CD4-positive, alpha-beta T cell treated with Interleukin-10 for 1 hour (primary cell): ENCODE measurements at regions not wholly inside any gene's neighbourhood (a gene's known extent, or its start where the extent isn't known, plus 50 kb on each side); places are given as distances from the start of the nearest gene placed in this dataset.
"Not testable (repeated sequence)": the region's sequence is repeated elsewhere in the genome, so short reads cannot be mapped to it uniquely, and the experiment has no call there.

Experiments
- DNase-seq: peaks from one replicate; pipeline ENCODE4 v3.0.0-alpha.2; 2020

DNA sequence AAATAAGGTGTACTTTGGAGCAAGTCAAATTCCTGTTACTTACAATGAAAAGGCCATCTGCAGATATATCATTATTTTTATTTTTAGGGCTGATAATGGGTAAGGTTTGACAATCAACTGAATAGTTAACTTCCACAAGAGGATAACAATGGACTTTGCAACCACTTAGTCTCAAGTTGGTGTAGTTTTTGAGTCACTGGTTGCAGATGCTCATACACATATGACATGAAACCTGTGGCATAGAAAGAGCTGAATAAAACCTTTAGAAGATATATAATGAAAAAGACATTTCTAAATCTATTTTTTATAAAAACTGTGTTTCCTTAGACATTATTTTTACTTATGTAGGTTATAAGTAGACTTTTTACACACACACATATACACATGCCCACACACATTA lies 2110.9 kb downstream of the PCDH7 start:
- no peak for DNase-seq

DNA sequence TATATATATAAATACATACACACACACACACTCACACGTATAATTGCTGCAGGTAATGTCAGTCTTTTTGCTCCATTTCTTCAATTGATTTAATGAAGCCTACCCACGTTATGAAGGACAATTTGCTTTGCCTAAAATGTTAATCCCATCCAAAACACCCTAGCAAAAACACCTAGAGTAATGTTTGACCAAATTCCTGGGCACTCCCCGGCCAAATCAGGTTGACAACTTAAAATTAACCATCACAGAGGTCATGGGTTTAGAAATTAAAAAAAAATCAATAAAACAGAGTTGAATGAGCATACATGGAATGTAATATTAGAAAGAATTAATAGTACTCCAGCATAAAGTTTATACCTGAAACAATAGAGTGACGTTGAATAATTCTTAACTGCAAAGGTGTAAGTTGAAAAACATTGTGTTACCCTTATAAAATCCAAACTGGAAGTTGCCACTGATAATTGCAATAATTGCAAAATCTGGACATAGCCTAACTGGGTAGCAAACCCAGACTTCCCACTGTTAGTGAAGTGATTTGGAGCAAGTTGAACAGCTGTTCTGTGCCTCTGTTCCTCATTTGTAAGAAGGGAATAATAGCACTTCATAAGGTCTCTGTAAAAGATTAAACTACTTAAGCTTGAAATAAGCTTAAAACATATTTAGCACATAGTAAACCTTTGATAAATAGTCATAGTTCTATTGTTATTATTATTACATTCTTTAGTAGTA lies 2120.5 kb downstream of the PCDH7 start:
- no peak for DNase-seq

DNA sequence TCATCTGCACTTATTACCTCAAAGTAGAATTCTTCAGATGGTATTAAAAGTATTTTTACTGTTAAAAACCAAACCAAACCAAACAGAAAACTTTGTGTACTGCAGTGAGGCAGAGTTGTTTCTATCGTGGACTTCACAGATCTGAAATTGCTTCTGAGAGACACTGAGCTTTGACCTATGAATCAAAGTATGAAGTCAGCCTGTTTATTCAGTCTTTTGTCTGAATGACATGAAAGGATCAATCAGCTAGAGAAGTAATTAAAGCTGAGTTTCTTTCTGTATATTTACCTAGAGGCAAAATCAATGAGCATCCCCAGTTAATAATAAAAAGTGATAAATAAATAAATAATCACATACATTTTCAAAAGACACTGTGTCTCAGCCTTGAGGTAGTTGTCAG lies 2121.0 kb downstream of the PCDH7 start:
- no peak for DNase-seq

DNA sequence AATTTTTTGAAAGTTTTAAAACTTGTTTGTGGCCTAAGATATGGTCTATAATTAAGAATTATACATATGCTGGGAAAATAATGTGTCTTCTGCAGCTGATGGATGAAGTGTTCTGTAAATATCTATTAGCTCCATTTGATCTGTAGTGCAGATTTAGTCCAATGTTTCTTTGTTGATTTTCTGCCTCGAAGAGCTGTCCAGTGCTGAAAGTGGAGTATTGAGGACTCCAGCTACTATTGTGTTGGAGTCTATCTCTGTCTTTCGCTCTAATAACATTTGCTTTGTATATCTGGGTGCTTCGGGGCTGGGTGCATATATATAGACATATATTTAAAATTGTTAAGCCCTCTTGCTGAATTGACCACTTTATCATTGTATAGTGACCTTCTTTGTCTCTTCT lies 2127.3 kb downstream of the PCDH7 start:
- no peak for DNase-seq

DNA sequence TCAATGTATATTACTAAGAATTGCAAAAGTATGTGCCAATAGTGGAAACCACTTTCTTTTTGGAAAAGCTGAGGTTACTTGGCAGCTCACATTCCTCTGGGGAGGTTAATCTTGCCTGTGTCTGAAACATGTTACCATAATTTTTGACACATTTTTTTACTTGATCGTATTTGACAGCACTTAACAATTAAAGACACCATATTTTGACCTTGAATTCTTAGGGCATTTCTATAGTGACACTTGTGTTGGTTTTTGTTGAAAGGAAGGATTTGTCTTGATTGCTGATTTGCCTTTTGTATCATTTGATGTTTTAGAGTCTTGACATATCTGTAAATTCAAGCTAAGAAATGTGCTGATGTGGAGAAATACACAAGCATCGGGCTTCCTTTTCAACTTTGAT lies 2135.5 kb downstream of the PCDH7 start:
- no peak for DNase-seq

DNA sequence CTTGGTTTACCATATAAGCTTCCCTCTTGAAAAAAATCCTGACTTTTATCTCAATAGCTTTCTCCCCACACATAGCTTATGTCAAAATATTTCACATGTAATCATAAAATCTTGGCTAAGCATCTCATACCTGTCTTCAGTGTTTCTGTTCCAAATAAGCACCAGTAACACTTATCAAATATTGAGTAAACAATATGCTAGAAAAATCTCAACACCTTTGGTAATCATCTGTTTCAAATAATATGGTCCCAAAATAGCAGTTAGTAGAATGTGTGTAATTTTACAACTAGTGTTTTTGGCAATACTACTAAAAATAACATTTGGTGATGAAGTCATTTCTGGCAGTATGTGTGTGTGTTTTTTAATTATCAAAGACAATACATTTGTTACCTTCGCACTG lies 2138.2 kb downstream of the PCDH7 start:
- DNase-seq = no peak

DNA sequence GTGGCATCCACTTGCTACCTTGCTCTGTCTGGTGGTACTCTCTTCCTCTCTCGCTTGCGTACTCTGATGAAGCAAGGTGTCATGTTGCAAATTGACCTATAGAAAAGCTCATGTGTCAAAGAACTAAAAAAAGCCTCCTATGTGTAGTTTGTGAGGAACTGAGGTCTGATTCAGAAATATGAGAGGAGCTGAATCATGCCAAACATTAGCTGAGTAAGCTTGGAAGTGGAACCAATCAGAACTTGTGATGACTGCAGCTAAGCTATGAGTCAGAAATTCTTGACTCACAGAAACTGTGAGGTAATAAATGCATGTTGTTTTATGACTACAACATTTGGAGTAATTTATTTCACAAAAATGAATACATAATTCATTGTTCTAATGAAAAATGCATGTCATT lies 2138.8 kb downstream of the PCDH7 start:
- DNase-seq = no peak

DNA sequence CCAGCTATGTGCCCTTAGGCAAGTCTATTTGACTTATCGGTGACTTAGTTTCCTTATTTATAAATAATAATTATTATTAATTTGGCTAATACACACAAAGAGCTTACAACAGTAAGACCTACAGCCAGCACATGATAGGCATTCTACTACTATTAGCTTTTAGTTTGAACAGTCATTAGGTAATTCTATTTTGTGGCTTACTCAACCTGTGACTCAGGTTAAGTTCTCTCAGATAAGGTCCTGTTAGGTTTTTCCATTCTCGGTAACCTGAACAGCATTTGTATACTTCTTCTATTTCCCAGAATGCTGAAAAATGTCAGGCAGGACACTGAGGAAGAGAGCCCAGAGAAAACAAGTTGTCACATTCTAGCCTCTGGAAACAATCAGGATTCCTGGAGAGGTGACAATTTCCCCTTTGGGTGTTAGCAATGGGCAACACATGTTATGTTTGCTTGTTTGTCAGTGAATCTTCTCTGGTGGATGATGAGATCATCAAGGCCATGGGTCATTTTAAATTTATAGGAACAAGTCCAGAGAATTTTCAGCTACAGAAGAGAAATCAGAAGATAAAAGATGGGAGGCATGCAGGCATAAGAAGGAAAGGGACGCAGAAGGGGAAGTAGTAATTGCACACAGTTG lies 2144.7 kb downstream of the PCDH7 start:
- no peak for DNase-seq

DNA sequence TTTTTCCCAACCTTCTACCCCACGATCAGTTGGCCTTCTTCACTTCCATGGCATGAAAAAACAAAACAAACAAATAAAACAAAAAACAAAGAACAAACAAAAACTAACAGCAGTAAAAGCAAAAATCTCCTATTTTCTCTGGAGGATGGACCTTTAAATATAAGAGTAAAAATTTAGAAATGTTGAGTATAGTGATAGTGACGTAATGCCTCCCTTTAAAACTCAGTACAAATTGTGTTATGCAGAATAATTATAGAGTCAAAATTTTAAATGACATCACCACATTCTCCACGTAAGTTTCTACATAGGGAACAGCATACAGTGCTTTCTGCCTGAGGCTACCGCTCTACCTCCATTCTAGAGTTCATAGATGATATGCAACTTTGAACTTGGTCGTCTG lies 2156.4 kb downstream of the PCDH7 start:
- DNase-seq = no peak

DNA sequence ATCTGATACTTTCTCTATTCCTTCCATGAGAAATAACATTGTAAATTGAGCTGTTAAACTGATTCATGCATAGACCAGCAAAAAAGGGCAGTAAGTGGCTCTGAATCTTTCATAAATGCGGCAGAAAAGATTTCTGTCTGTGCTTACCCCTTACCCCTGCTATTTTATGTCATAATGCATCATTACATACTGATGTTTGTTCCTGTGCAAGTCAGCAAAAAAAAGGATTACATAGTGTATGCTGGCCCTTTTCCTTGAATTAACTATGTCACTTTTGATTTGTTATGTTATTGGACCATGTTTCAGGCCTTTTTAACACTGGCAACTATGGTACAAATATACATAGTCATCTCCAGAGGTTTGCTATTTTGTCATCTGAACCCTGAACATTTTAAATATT lies 2159.7 kb downstream of the PCDH7 start:
- no peak for DNase-seq

DNA sequence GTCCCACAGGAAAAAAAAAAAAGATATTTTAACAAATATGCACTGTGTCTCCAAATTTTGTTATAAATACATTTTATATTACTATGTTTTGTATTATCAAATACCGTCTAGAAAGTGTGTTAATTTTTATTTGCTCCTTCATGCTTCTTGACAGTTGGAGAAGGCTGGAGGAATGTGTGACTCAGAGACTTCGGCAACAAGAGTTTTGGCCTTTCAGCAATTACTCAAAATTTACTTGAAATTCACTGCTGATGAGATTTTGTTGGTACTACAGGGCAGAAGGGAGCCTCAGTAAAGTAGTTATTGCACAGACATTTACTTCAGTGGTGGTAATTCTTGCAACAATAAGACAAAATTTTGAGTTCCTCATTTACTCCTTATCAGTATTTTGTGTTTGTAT lies 2164.0 kb downstream of the PCDH7 start:
- DNase-seq = no peak

DNA sequence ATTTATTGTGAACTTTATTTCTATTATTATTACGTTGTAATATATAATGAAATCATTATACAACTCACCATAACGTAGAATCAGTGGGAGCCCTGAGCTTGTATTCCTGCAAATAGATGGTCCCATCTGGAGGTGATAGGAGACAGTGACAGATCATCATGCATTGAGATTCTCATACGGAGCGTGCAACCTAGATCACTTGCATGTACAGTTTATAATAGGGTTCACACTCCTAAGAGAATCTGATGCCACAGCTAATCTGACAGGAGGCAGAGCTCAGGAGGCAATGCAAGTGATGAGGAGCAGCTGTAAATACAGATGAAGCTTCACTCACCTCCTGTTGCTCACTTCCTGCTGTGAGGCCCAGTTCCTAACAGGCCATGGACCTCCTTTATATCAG lies 2170.2 kb downstream of the PCDH7 start:
- DNase-seq = no peak

DNA sequence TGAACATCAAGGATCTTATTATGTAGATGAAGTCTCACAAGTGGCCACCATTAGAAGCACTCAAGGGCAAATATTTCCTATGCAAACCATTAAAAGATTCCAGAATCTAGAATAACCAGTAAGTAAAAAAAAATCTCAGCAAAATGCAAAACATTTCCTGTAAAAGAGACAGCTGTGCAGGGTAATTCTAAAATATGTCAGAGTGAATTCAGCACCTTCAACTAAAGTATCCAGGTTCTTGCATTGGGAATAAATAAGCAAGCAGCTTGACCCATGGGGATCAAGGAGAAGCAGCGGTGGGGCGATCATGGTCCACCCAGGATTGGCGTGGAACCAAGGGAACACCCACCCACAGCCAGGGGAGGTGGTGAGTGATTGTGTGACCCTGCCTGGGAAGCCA lies 2188.9 kb downstream of the PCDH7 start:
- no peak for DNase-seq

DNA sequence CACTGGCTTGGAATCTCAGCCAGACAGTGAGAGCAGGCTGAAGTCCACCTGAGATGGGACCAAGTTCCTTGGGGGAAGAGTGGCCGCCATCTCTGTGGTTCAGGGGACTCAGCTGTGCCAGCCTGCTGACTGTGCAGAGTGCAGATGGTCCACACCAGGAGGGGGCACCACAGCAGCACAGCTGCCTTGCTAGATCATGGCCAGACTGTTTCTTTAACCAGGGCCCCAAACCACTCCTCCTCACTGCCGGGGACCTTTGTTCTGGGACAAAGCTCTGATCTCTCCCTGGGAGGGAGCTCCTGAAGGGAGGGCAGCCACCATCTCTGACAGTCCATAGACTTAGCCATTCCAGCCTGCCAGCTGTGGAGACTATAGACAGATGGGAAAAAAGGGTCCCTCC lies 2189.6 kb downstream of the PCDH7 start:
- no peak for DNase-seq

DNA sequence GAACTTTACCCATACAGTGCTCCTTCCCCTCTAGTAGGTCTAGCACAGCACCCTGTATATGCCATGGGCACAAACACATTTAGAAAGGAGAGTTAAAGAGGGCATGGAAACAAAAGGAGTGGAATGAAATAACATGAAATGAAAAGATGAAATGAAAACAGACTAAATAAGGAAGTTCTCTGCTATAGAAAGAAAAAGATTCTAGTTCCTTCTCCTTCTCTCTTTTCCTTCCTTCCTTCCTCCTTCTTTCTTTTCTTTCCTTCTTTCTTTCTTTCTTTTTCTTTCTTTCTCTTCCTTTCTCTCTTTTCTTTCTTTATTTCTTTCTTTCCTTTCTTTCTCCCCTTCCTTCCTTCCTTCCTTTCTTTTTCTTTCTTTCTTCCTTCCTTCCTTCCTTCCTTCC lies 2197.4 kb downstream of the PCDH7 start:
- DNase-seq = no peak

DNA sequence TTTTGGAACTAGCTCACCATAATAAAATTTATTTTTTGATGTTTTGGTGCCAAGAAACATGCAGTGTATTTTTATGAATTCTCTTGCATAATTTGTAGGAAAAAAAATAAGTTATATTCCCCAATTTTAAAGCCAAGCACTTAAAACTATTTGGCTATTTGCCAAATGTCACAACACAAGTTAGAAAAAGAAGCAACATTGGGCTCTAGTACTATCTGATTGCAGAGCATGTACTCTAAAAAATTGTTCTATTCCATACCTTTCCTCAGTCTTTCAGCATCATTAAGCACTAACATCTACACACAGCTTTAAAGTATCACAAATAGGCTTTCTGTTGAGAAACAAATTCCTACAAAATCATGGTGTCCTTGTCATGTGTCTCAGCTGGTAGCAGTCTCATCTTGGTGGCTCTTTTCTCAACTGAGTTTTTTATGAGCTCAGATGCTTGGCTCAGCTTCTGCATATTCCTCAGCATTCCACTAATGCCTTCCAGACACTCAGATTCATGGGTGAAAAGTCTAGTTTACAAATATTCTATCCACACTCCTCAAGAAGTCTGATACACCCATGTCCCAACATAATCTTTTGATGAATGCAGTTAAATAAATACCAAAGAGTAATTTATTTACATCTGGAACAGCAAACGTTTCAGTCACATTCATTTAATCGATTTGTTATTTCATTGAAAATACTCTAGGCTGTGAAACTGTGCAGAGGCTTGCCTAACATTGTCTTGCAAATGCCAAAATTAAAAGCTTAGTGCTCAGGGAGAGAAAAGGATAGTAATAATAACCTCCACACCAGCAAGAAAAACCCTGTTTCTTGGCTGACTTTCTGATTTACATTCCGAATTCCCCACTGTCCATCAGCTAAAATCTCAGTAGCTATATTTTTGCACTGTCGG lies 2209.9 kb downstream of the PCDH7 start:
- DNase-seq = no peak

DNA sequence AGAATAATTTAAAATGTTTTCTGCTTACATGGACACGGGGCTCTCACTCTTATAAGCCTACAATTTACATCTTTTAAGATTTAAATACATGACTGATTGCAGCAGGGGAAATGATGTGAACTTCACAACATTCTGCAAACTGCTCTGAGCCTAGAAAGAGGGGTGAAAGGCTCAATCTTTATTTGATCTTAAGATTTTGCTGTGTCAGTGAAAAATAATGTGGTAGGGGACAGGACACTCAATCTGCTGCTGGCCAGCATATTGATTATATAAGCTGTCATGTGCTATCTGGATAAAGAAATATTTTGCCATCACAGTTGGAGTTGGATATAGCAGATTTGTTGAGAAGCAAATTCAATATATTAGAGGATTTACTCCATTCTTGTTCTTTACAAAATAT lies 2210.5 kb downstream of the PCDH7 start:
- no peak for DNase-seq

DNA sequence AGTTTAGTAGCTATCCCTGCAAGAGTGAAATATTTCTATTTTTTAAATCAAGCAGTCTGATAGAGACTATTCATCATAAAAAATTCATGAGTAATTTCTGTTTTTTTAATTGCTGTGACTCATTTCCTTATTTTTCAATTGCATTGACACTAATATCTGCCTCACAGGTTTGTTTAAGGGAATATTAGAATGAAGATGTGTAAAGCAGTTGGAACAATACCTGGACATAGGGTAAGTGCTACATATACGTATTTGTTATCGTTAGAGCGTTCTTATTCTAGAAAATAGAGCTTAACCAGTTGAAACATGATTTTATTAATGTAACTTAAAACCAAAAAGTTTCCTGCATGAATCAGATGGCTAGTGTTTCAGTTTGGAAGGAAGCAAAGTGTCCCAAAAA lies 2211.3 kb downstream of the PCDH7 start:
- no peak for DNase-seq

DNA sequence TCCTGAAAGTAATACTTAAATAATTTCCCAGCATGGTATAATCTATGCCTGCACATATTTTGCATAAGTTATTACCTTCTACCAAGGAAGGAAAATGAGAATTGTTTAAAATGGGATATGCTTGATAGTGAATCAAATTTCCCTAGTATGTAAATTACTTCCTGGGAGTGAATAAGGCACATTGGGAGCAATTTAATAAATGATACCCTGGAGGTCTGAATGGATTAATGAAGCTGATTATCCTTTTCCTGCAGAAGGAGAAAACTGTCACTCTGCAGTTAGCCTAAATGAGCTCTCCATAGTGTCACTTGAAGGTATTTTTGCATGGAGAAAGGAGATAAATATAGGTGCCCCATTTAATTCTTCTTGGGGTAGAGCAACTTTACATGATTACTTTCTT lies 2212.0 kb downstream of the PCDH7 start:
- DNase-seq = no peak

DNA sequence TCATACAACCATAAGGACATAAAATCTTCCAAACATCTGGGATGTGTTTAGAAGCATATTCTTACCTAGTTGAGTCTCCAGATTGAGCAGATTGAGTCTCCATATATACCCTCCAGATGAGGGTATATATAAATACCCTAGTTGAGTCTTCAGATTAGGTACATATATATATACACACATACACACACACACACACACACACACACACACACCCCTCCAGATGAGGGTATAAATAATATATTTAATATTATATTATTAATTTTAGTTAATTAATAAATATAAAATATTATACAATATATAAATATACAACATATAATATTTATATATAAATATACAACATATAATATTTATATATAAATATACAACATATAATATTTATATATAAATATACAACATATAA lies 2219.1 kb downstream of the PCDH7 start:
- not testable (repeated sequence) for DNase-seq

DNA sequence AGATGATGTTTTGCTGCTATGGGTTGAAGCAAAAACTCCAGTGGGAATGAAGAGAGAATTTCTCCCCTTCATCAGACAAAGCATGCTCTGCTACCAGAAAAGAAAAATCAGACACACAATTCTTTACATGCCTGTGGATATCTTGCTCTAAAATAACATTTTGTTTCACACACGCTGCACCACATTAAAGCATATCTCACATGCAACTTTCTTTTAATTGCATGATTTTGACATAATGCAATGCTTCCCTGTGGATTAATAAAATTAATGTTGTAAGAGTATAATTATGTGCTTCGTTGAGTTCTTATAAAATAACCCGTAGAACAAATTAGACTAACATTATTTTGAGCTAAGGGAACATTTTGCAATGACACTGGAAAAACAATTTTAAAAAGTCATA lies 2230.7 kb downstream of the PCDH7 start:
- DNase-seq = no peak

DNA sequence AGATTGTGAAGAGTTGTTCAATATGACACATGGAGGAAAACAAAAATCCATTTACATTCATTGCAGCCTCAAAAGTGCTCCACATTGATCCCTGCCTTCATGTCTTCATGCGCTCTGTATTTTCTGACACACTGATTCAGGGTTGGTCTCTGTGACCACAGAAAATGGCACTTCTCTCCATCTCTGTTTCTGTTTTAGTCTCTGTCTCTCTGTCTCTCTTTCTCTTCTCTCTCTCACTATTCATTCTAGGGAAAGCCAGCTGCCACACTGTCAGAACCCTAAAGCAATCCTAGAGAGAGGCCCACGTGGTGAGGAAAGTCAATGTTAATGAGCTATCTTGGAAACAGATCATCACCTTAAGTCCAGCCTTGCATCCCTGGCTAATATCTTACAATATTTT lies 2238.4 kb downstream of the PCDH7 start:
- DNase-seq = no peak

DNA sequence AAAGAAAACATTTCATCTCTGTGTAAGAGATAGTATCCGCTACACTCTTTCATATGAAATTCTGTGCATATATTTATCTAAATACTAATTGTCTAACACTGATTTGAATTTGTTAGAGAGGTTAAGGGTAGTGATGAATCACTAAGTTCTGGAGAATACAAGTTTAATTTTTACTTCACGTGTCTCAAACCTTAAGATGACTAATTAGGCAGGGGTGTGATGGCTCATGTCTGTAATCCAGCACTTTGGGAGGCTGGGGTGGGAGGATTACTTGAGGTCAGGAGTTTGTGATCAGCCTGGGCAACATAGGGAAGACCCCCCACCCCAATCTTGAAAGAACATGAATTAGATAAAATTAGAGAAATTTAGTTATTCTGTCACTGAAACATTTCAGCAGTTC lies 2241.9 kb downstream of the PCDH7 start:
- no peak for DNase-seq

DNA sequence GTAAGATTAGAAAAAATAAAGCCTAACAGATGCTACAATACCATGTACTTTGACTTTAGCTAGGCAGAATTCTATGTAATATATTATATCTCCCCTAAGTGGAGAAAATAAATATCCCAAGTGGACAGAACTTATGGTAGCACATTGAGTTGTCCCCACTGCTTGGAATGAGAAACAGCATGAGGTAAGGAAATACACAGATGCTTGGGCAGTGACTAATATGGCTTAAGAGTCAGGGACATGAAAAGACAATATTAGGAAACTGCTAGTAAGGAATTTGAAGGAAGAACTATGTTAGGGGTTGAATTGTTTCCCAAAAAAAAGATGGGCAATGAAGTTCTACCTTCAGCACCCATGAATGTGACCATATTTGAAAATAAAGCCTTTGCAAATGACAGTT lies 2265.1 kb downstream of the PCDH7 start:
- no peak for DNase-seq
